Tibial nerve (tissue), 4 donors: ENCODE measurements at regions not wholly inside any gene's neighbourhood (a gene's known extent, or its start where the extent isn't known, plus 50 kb on each side); places are given as distances from the start of the nearest gene placed in this dataset.

Experiments used
- DNase-seq, 2 donors: peaks; one replicate each; pipeline ENCODE4 v3.0.0-alpha.2; 2019; ENCODE audit warnings: low spot score in 2 of 2
- H3K27ac ChIP-seq, 4 donors: fragments of 200-600 bp; sonication (generic) in 3 of 4; one replicate each; pipeline ENCODE4 v1.5.1; 2017 to 2019; ENCODE audit warnings: mild to moderate bottlenecking in 1 of 4
- H3K27me3 ChIP-seq, 2 donors: fragments of 200-600 bp; sonication (generic) in 1 of 2; one replicate each; pipeline versions ENCODE4 v1.5.1 to v1.6.0; 2017 to 2019
- H3K36me3 ChIP-seq, 3 donors: fragments of 200-600 bp; sonication (generic); one replicate each; pipeline ENCODE4 v1.5.1; 2018 to 2019
- H3K4me1 ChIP-seq, 4 donors: fragments of 200-600 bp; sonication (generic) in 3 of 4; one replicate each; pipeline ENCODE4 v1.5.1; 2017 to 2019
- H3K4me3 ChIP-seq, 4 donors: fragments of 200-600 bp; sonication (generic) in 3 of 4; one replicate each; pipeline ENCODE4 v1.5.1; 2017 to 2019; ENCODE audit warnings: mild to moderate bottlenecking in 1 of 4, moderate library complexity in 1 of 4
- H3K9me3 ChIP-seq, 4 donors: fragments of 200-600 bp; sonication (generic) in 3 of 4; one replicate each; pipeline ENCODE4 v1.5.1; 2017 to 2019
- CTCF ChIP-seq, 5 experiments: fragments of 200-600 bp in 3 of 5; fragments of 450-650 bp in 2 of 5; sonication (generic) in 3 of 5; IDR thresholded peaks; one replicate each; pipeline ENCODE4 v1.5.1; 2016 to 2019; ENCODE audit warnings: antibody characterized with exemption in 5 of 5, mild to moderate bottlenecking in 3 of 5, moderate library complexity in 2 of 5
- EP300 ChIP-seq, 2 donors: sonication (generic); formaldehyde crosslinking; IDR thresholded peaks; one replicate each; pipeline ENCODE4 v1.6.1; 2017; ENCODE audit warnings: antibody characterized with exemption in 2 of 2, mild to moderate bottlenecking in 1 of 2
- POLR2A ChIP-seq, 2 donors: fragments of 450-650 bp; IDR thresholded peaks; one replicate each; pipeline ENCODE4 v1.6.1; 2017; ENCODE audit warnings: antibody characterized with exemption in 2 of 2, mild to moderate bottlenecking in 2 of 2, moderate library complexity in 2 of 2
- WGBS, 2 donors: methylation state at CpG; one replicate each; pipeline ENCODE4 v1.1.5; 2018; 5-methylcytosine and 5-hydroxymethylcytosine counted together

GRCh38 chr2:67259556-67260342 lies 137.4 kb upstream of the ETAA1 start:
- TF ChIP-seq POLR2A (IDR thresholded peaks at IDR 0.05) = no peak
- 47 to 48% methylated on average over 5 of the region's 5 CpGs for WGBS, 2 donors
- peaks cover 0 to 3% of the 10 kb centered on the region in 2 donors for H3K27me3 ChIP-seq
- DNase-seq = no peak
- no peak overlapping the region for H3K4me3 ChIP-seq
- H3K36me3 ChIP-seq = no peaks in the 10 kb centered on the region
- peak overlapping the region in 2 of 4 donors; percentile 41 to 58 for H3K27ac ChIP-seq
- H3K9me3 ChIP-seq = no peaks in the 10 kb centered on the region
- H3K4me1 ChIP-seq = peaks cover 0 to 9% (median 0%) of the 10 kb centered on the region in 4 donors

GRCh38 chr2:67260343-67261277 lies 136.5 kb upstream of the ETAA1 start:
- H3K27ac ChIP-seq = peak overlapping the region in 2 of 4 donors; percentile 41 to 58
- no peaks in the 10 kb centered on the region for H3K36me3 ChIP-seq
- WGBS, 2 donors = 63 to 64% methylated on average over 16 of the region's 16 CpGs
- peaks cover 0 to 9% (median 0%) of the 10 kb centered on the region in 4 donors for H3K4me1 ChIP-seq
- DNase-seq = peak; percentile 15 to 47
- TF ChIP-seq CTCF (IDR thresholded peaks at IDR 0.05) (no peak), EP300 (IDR thresholded peaks at IDR 0.05) (peak in 1 of 2 donors; percentile 36), POLR2A (IDR thresholded peaks at IDR 0.05) (no peak)
- no peaks in the 10 kb centered on the region for H3K9me3 ChIP-seq
- H3K4me3 ChIP-seq = no peak overlapping the region
- peaks cover 0 to 3% of the 10 kb centered on the region in 2 donors for H3K27me3 ChIP-seq

GRCh38 chr2:67267241-67267640 lies 129.9 kb upstream of the ETAA1 start:
- WGBS, 2 donors = 67 to 78% methylated on average over 5 of the region's 5 CpGs
- H3K4me3 ChIP-seq = no peak overlapping the region
- no peak overlapping the region for H3K27ac ChIP-seq
- no peaks in the 10 kb centered on the region for H3K4me1 ChIP-seq
- no peak for DNase-seq
- no peaks in the 10 kb centered on the region for H3K9me3 ChIP-seq
- TF ChIP-seq EP300 (IDR thresholded peaks at IDR 0.05) (no peak), CTCF (IDR thresholded peaks at IDR 0.05) (no peak), POLR2A (IDR thresholded peaks at IDR 0.05) (no peak)
- H3K36me3 ChIP-seq = no peaks in the 10 kb centered on the region
- peaks cover 0 to 3% of the 10 kb centered on the region in 2 donors for H3K27me3 ChIP-seq

GRCh38 chr2:67268797-67269196 lies 128.3 kb upstream of the ETAA1 start:
- H3K4me3 ChIP-seq = no peak overlapping the region
- DNase-seq = no peak
- H3K4me1 ChIP-seq = no peaks in the 10 kb centered on the region
- H3K27me3 ChIP-seq = peaks cover 0 to 3% of the 10 kb centered on the region in 2 donors
- WGBS, 2 donors = 94 to 98% methylated on average over 2 of the region's 2 CpGs
- H3K36me3 ChIP-seq = no peaks in the 10 kb centered on the region
- no peaks in the 10 kb centered on the region for H3K9me3 ChIP-seq
- TF ChIP-seq EP300 (IDR thresholded peaks at IDR 0.05) (no peak), CTCF (IDR thresholded peaks at IDR 0.05) (no peak), POLR2A (IDR thresholded peaks at IDR 0.05) (no peak)
- no peak overlapping the region for H3K27ac ChIP-seq

- no peak for DNase-seq
- 83 to 85% methylated on average over 4 of the region's 4 CpGs for WGBS, 2 donors
- H3K9me3 ChIP-seq = no peaks in the 10 kb centered on the region
- no peaks in the 10 kb centered on the region for H3K36me3 ChIP-seq
- H3K4me3 ChIP-seq = no peak overlapping the region
- H3K27ac ChIP-seq = no peak overlapping the region
- no peaks in the 10 kb centered on the region for H3K27me3 ChIP-seq
- no peaks in the 10 kb centered on the region for H3K4me1 ChIP-seq
- no peak for TF ChIP-seq POLR2A (IDR thresholded peaks at IDR 0.05)
- no peak for TF ChIP-seq EP300 (IDR thresholded peaks at IDR 0.05)
- TF ChIP-seq CTCF (IDR thresholded peaks at IDR 0.05) = no peak
Measured at GRCh38 chr2:67272195-67272594, 124.9 kb upstream of the ETAA1 start.
